Endothelial cell (in vitro differentiated cells): ENCODE measurements at regions not wholly inside any gene's neighbourhood (a gene's known extent, or its start where the extent isn't known, plus 50 kb on each side); places are given as distances from the start of the nearest gene placed in this dataset.

Experiments used
- DNase-seq: peaks from one replicate; pipeline ENCODE4 v3.0.0; 2021; ENCODE audit warnings: low spot score
- H3K27ac Mint-ChIP-seq: one replicate; pipeline ENCODE4 v1.8.0; 2021; ENCODE audit warnings: mixed read lengths, inconsistent platforms; ENCODE audit not compliant: unreplicated experiment
- H3K27me3 Mint-ChIP-seq: one replicate; pipeline ENCODE4 v1.8.0; 2021; ENCODE audit warnings: mild to moderate bottlenecking, moderate library complexity, mixed read lengths, inconsistent platforms; ENCODE audit not compliant: unreplicated experiment
- H3K36me3 Mint-ChIP-seq: one replicate; pipeline ENCODE4 v1.8.0; 2021; ENCODE audit warnings: mild to moderate bottlenecking, low read depth, mixed read lengths, inconsistent platforms; ENCODE audit not compliant: unreplicated experiment
- H3K4me1 Mint-ChIP-seq: one replicate; pipeline ENCODE4 v1.8.0; 2021; ENCODE audit warnings: mild to moderate bottlenecking, mixed read lengths, inconsistent platforms; ENCODE audit not compliant: unreplicated experiment
- H3K4me3 Mint-ChIP-seq: one replicate; pipeline ENCODE4 v1.8.0; 2021; ENCODE audit warnings: mild to moderate bottlenecking, mixed read lengths, inconsistent platforms; ENCODE audit not compliant: unreplicated experiment
- H3K9me3 Mint-ChIP-seq: one replicate; pipeline ENCODE4 v1.8.0; 2021; ENCODE audit warnings: mixed read lengths, inconsistent platforms; ENCODE audit not compliant: unreplicated experiment
- CTCF ChIP-seq: fragments of 200-600 bp; sonication (generic); IDR thresholded peaks from one replicate; pipeline ENCODE4 v1.5.0; 2021; ENCODE audit warnings: antibody characterized with exemption; ENCODE audit not compliant: unreplicated experiment

GRCh38 chr13:67726979-67727378 is 496.8 kb upstream of the PCDH9 start:
- Mint-ChIP-seq H3K4me1 (no peaks in the 10 kb centered on the region), H3K9me3 (no peaks in the 10 kb centered on the region), H3K27me3 (no peaks in the 10 kb centered on the region), H3K4me3 (no peak overlapping the region), H3K27ac (no peak overlapping the region), H3K36me3 (no peaks in the 10 kb centered on the region)
- no peak for TF ChIP-seq CTCF
- DNase-seq = no peak

GRCh38 chr13:67725999-67726398 is 495.9 kb upstream of the PCDH9 start:
- DNase-seq = no peak
- Mint-ChIP-seq H3K9me3 (no peaks in the 10 kb centered on the region), H3K36me3 (no peaks in the 10 kb centered on the region), H3K27ac (no peak overlapping the region), H3K4me1 (no peaks in the 10 kb centered on the region), H3K27me3 (no peaks in the 10 kb centered on the region), H3K4me3 (no peak overlapping the region)
- no peak for TF ChIP-seq CTCF

- H3K4me1 Mint-ChIP-seq = no peaks in the 10 kb centered on the region
- no peak overlapping the region for H3K4me3 Mint-ChIP-seq
- no peak overlapping the region for H3K27ac Mint-ChIP-seq
- no peaks in the 10 kb centered on the region for H3K27me3 Mint-ChIP-seq
- no peaks in the 10 kb centered on the region for H3K36me3 Mint-ChIP-seq
- no peak for TF ChIP-seq CTCF
- DNase-seq = no peak
- no peaks in the 10 kb centered on the region for H3K9me3 Mint-ChIP-seq
Measured at GRCh38 chr13:67713571-67713970, 483.4 kb upstream of the PCDH9 start.

GRCh38 chr13:67696775-67697174 is 466.6 kb upstream of the PCDH9 start:
- Mint-ChIP-seq H3K27ac (no peak overlapping the region), H3K9me3 (no peaks in the 10 kb centered on the region), H3K4me3 (no peak overlapping the region), H3K36me3 (no peaks in the 10 kb centered on the region), H3K27me3 (peaks cover 2% of the 10 kb centered on the region), H3K4me1 (no peaks in the 10 kb centered on the region)
- no peak for TF ChIP-seq CTCF
- no peak for DNase-seq

GRCh38 chr13:67664502-67664901 is 434.4 kb upstream of the PCDH9 start:
- Mint-ChIP-seq H3K36me3 (no peaks in the 10 kb centered on the region), H3K4me1 (no peaks in the 10 kb centered on the region), H3K27me3 (peaks cover 2% of the 10 kb centered on the region)

More at GRCh38 chr13:67664502-67664901, 434.4 kb upstream of the PCDH9 start:
- no peak for TF ChIP-seq CTCF
- Mint-ChIP-seq H3K27ac (no peak overlapping the region), H3K4me3 (no peak overlapping the region), H3K9me3 (no peaks in the 10 kb centered on the region)
- no peak for DNase-seq
